ENCODE measurements at regions not wholly inside any gene's neighbourhood (a gene's known extent, or its start where the extent isn't known, plus 50 kb on each side); places are given as distances from the start of the nearest gene placed in this dataset.

GRCh38 chr11:42490506-42490905 is 821.3 kb upstream of the API5 start:
- no peak overlapping the region for H3K4me3 ChIP-seq (ENCODE audit: low read depth in 1 of 5, low read length in 5 of 5)
- H3K9me3 ChIP-seq (ENCODE audit: control insufficient read depth in 5 of 5, low read length in 5 of 5), result no peaks in the 10 kb centered on the region

GRCh38 chr11:42494459-42494858 is 817.3 kb upstream of the API5 start:
- H3K9ac ChIP-seq (ENCODE audit: low read length in 5 of 5), result no peak overlapping the region
- no peaks in the 10 kb centered on the region for H3K4me1 ChIP-seq (ENCODE audit: control insufficient read depth in 5 of 5, insufficient read depth in 5 of 5, low read length in 5 of 5)
- H3K9me3 ChIP-seq (ENCODE audit: control insufficient read depth in 5 of 5, low read length in 5 of 5), result peaks cover 0 to 2% (median 0%) of the 10 kb centered on the region in 5 donors
- H3K27me3 ChIP-seq (ENCODE audit: control insufficient read depth in 5 of 5, insufficient read depth in 4 of 5, low read length in 5 of 5), result no peaks in the 10 kb centered on the region
- H3K36me3 ChIP-seq (ENCODE audit: control insufficient read depth in 5 of 5, insufficient read depth in 5 of 5, low read length in 5 of 5), result no peaks in the 10 kb centered on the region
- H3K4me3 ChIP-seq (ENCODE audit: low read depth in 1 of 5, low read length in 5 of 5), result no peak overlapping the region
- H3K27ac ChIP-seq (ENCODE audit: low read depth, low read length), result no peak overlapping the region

More at GRCh38 chr11:42490506-42490905, 821.3 kb upstream of the API5 start:
- no peaks in the 10 kb centered on the region for H3K36me3 ChIP-seq (ENCODE audit: control insufficient read depth in 5 of 5, insufficient read depth in 5 of 5, low read length in 5 of 5)
- no peak overlapping the region for H3K9ac ChIP-seq (ENCODE audit: low read length in 5 of 5)
- H3K4me1 ChIP-seq (ENCODE audit: control insufficient read depth in 5 of 5, insufficient read depth in 5 of 5, low read length in 5 of 5), result no peaks in the 10 kb centered on the region
- no peaks in the 10 kb centered on the region for H3K27me3 ChIP-seq (ENCODE audit: control insufficient read depth in 5 of 5, insufficient read depth in 4 of 5, low read length in 5 of 5)
- no peak overlapping the region for H3K27ac ChIP-seq (ENCODE audit: low read depth, low read length)

- H3K4me1 ChIP-seq (ENCODE audit: control insufficient read depth in 5 of 5, insufficient read depth in 5 of 5, low read length in 5 of 5), result no peaks in the 10 kb centered on the region
- no peak overlapping the region for H3K27ac ChIP-seq (ENCODE audit: low read depth, low read length)
- H3K36me3 ChIP-seq (ENCODE audit: control insufficient read depth in 5 of 5, insufficient read depth in 5 of 5, low read length in 5 of 5), result no peaks in the 10 kb centered on the region
- H3K27me3 ChIP-seq (ENCODE audit: control insufficient read depth in 5 of 5, insufficient read depth in 4 of 5, low read length in 5 of 5), result no peaks in the 10 kb centered on the region
- H3K9ac ChIP-seq (ENCODE audit: low read length in 5 of 5), result no peak overlapping the region
- no peak overlapping the region for H3K4me3 ChIP-seq (ENCODE audit: low read depth in 1 of 5, low read length in 5 of 5)
- H3K9me3 ChIP-seq (ENCODE audit: control insufficient read depth in 5 of 5, low read length in 5 of 5), result peaks cover 0 to 2% (median 0%) of the 10 kb centered on the region in 5 donors
Observed at GRCh38 chr11:42498971-42499370, 812.8 kb upstream of the API5 start.

- H3K9ac ChIP-seq (ENCODE audit: low read length in 5 of 5), result no peak overlapping the region
- H3K9me3 ChIP-seq (ENCODE audit: control insufficient read depth in 5 of 5, low read length in 5 of 5), result no peaks in the 10 kb centered on the region
- H3K27ac ChIP-seq (ENCODE audit: low read depth, low read length), result no peak overlapping the region
- H3K4me3 ChIP-seq (ENCODE audit: low read depth in 1 of 5, low read length in 5 of 5), result no peak overlapping the region
- no peaks in the 10 kb centered on the region for H3K36me3 ChIP-seq (ENCODE audit: control insufficient read depth in 5 of 5, insufficient read depth in 5 of 5, low read length in 5 of 5)
- no peaks in the 10 kb centered on the region for H3K27me3 ChIP-seq (ENCODE audit: control insufficient read depth in 5 of 5, insufficient read depth in 4 of 5, low read length in 5 of 5)
- H3K4me1 ChIP-seq (ENCODE audit: control insufficient read depth in 5 of 5, insufficient read depth in 5 of 5, low read length in 5 of 5), result no peaks in the 10 kb centered on the region
Observed at GRCh38 chr11:42502151-42502550, 809.6 kb upstream of the API5 start.

GRCh38 chr11:42521994-42522393 is 789.8 kb upstream of the API5 start:
- Histone ChIP-seq H3K36me3 (ENCODE audit: control insufficient read depth in 5 of 5, insufficient read depth in 5 of 5, low read length in 5 of 5) (no peaks in the 10 kb centered on the region), H3K4me1 (ENCODE audit: control insufficient read depth in 5 of 5, insufficient read depth in 5 of 5, low read length in 5 of 5) (peaks cover 0 to 7% (median 5%) of the 10 kb centered on the region in 5 donors), H3K4me3 (ENCODE audit: low read depth in 1 of 5, low read length in 5 of 5) (no peak overlapping the region), H3K9me3 (ENCODE audit: control insufficient read depth in 5 of 5, low read length in 5 of 5) (no peaks in the 10 kb centered on the region), H3K27me3 (ENCODE audit: control insufficient read depth in 5 of 5, insufficient read depth in 4 of 5, low read length in 5 of 5) (no peaks in the 10 kb centered on the region), H3K27ac (ENCODE audit: low read depth, low read length) (no peak overlapping the region), H3K9ac (ENCODE audit: low read length in 5 of 5) (no peak overlapping the region)

GRCh38 chr11:42524534-42525227 is 787.1 kb upstream of the API5 start:
- Histone ChIP-seq H3K27me3 (ENCODE audit: control insufficient read depth in 5 of 5, insufficient read depth in 4 of 5, low read length in 5 of 5) (no peaks in the 10 kb centered on the region), H3K27ac (ENCODE audit: low read depth, low read length) (no peak overlapping the region), H3K4me3 (ENCODE audit: low read depth in 1 of 5, low read length in 5 of 5) (no peak overlapping the region), H3K9ac (ENCODE audit: low read length in 5 of 5) (no peak overlapping the region), H3K36me3 (ENCODE audit: control insufficient read depth in 5 of 5, insufficient read depth in 5 of 5, low read length in 5 of 5) (no peaks in the 10 kb centered on the region), H3K9me3 (ENCODE audit: control insufficient read depth in 5 of 5, low read length in 5 of 5) (no peaks in the 10 kb centered on the region), H3K4me1 (ENCODE audit: control insufficient read depth in 5 of 5, insufficient read depth in 5 of 5, low read length in 5 of 5) (peaks cover 0 to 7% (median 5%) of the 10 kb centered on the region in 5 donors)

- no peak overlapping the region for H3K27ac ChIP-seq (ENCODE audit: low read depth, low read length)
- H3K27me3 ChIP-seq (ENCODE audit: control insufficient read depth in 5 of 5, insufficient read depth in 4 of 5, low read length in 5 of 5), result no peaks in the 10 kb centered on the region
- H3K36me3 ChIP-seq (ENCODE audit: control insufficient read depth in 5 of 5, insufficient read depth in 5 of 5, low read length in 5 of 5), result no peaks in the 10 kb centered on the region
- no peak overlapping the region for H3K9ac ChIP-seq (ENCODE audit: low read length in 5 of 5)
- H3K9me3 ChIP-seq (ENCODE audit: control insufficient read depth in 5 of 5, low read length in 5 of 5), result no peaks in the 10 kb centered on the region
- peaks cover 0 to 7% (median 5%) of the 10 kb centered on the region in 5 donors for H3K4me1 ChIP-seq (ENCODE audit: control insufficient read depth in 5 of 5, insufficient read depth in 5 of 5, low read length in 5 of 5)
- no peak overlapping the region for H3K4me3 ChIP-seq (ENCODE audit: low read depth in 1 of 5, low read length in 5 of 5)
Observed at GRCh38 chr11:42526426-42526825, 785.4 kb upstream of the API5 start.

GRCh38 chr11:42528471-42528870 is 783.3 kb upstream of the API5 start:
- Histone ChIP-seq H3K9ac (ENCODE audit: low read length in 5 of 5) (no peak overlapping the region), H3K4me3 (ENCODE audit: low read depth in 1 of 5, low read length in 5 of 5) (no peak overlapping the region), H3K36me3 (ENCODE audit: control insufficient read depth in 5 of 5, insufficient read depth in 5 of 5, low read length in 5 of 5) (no peaks in the 10 kb centered on the region), H3K9me3 (ENCODE audit: control insufficient read depth in 5 of 5, low read length in 5 of 5) (no peaks in the 10 kb centered on the region), H3K4me1 (ENCODE audit: control insufficient read depth in 5 of 5, insufficient read depth in 5 of 5, low read length in 5 of 5) (peaks cover 0 to 7% (median 5%) of the 10 kb centered on the region in 5 donors), H3K27ac (ENCODE audit: low read depth, low read length) (no peak overlapping the region), H3K27me3 (ENCODE audit: control insufficient read depth in 5 of 5, insufficient read depth in 4 of 5, low read length in 5 of 5) (no peaks in the 10 kb centered on the region)

GRCh38 chr11:42528911-42529310 is 782.9 kb upstream of the API5 start:
- Histone ChIP-seq H3K9me3 (ENCODE audit: control insufficient read depth in 5 of 5, low read length in 5 of 5) (no peaks in the 10 kb centered on the region), H3K27ac (ENCODE audit: low read depth, low read length) (no peak overlapping the region), H3K27me3 (ENCODE audit: control insufficient read depth in 5 of 5, insufficient read depth in 4 of 5, low read length in 5 of 5) (no peaks in the 10 kb centered on the region), H3K4me3 (ENCODE audit: low read depth in 1 of 5, low read length in 5 of 5) (no peak overlapping the region), H3K36me3 (ENCODE audit: control insufficient read depth in 5 of 5, insufficient read depth in 5 of 5, low read length in 5 of 5) (no peaks in the 10 kb centered on the region), H3K4me1 (ENCODE audit: control insufficient read depth in 5 of 5, insufficient read depth in 5 of 5, low read length in 5 of 5) (peaks cover 0 to 7% (median 5%) of the 10 kb centered on the region in 5 donors), H3K9ac (ENCODE audit: low read length in 5 of 5) (no peak overlapping the region)

GRCh38 chr11:42536611-42537360 is 775.0 kb upstream of the API5 start:
- peaks cover 0 to 3% (median 3%) of the 10 kb centered on the region in 5 donors for H3K9me3 ChIP-seq (ENCODE audit: control insufficient read depth in 5 of 5, low read length in 5 of 5)
- no peaks in the 10 kb centered on the region for H3K27me3 ChIP-seq (ENCODE audit: control insufficient read depth in 5 of 5, insufficient read depth in 4 of 5, low read length in 5 of 5)
- no peak overlapping the region for H3K4me3 ChIP-seq (ENCODE audit: low read depth in 1 of 5, low read length in 5 of 5)
- no peak overlapping the region for H3K9ac ChIP-seq (ENCODE audit: low read length in 5 of 5)
- H3K4me1 ChIP-seq (ENCODE audit: control insufficient read depth in 5 of 5, insufficient read depth in 5 of 5, low read length in 5 of 5), result no peaks in the 10 kb centered on the region
- H3K27ac ChIP-seq (ENCODE audit: low read depth, low read length), result no peak overlapping the region
- H3K36me3 ChIP-seq (ENCODE audit: control insufficient read depth in 5 of 5, insufficient read depth in 5 of 5, low read length in 5 of 5), result no peaks in the 10 kb centered on the region
